ENCODE measurements at regions not wholly inside any gene's neighbourhood (a gene's known extent, or its start where the extent isn't known, plus 50 kb on each side); places are given as distances from the start of the nearest gene placed in this dataset.

- TF ChIP-seq POLR2A (IDR thresholded peaks at IDR 0.05; ENCODE audit: low read depth) (no peak), CTCF (IDR thresholded peaks at IDR 0.05) (no peak), POLR2AphosphoS5 (IDR thresholded peaks at IDR 0.05) (no peak), EP300 (IDR thresholded peaks at IDR 0.05) (no peak)
- peak overlapping the region; percentile 71 to 82 (median 79) for H3K27ac ChIP-seq (replicated peaks in 1 of 4)
- no peak for DNase-seq (ENCODE audit: extremely low spot score)
- WGBS: 35% methylated on average over 6 of the region's 6 CpGs
- no peaks in the 10 kb centered on the region for H3K36me3 ChIP-seq
- no peaks in the 10 kb centered on the region for H3K9me3 ChIP-seq
- H3K4me1 ChIP-seq: peaks cover 15 to 42% (median 38%) of the 10 kb centered on the region in 4 donors
- intact Hi-C loops (cut with DNase I): no loop called here
- H3K27me3 ChIP-seq: no peaks in the 10 kb centered on the region
- H3K4me3 ChIP-seq: peak overlapping the region; percentile 60 to 79 (median 62)
Observed at GRCh38 chr16:79769928-79770243, 169.3 kb upstream of the MAF start.

GRCh38 chr16:79769270-79769927 is 168.9 kb upstream of the MAF start:
- Histone ChIP-seq H3K4me3 (peak overlapping the region in 1 of 4 donors; percentile 79), H3K27me3 (no peaks in the 10 kb centered on the region), H3K9me3 (no peaks in the 10 kb centered on the region), H3K4me1 (peaks cover 15 to 42% (median 38%) of the 10 kb centered on the region in 4 donors), H3K36me3 (no peaks in the 10 kb centered on the region), H3K27ac (replicated peaks in 1 of 4) (peak overlapping the region; percentile 71 to 82 (median 79))
- DNase-seq (ENCODE audit: extremely low spot score): no peak
- intact Hi-C loops (cut with DNase I): no loop called here
- TF ChIP-seq EP300 (IDR thresholded peaks at IDR 0.05) (no peak), POLR2A (IDR thresholded peaks at IDR 0.05; ENCODE audit: low read depth) (no peak), CTCF (IDR thresholded peaks at IDR 0.05) (no peak), POLR2AphosphoS5 (IDR thresholded peaks at IDR 0.05) (no peak)
- 78% methylated on average over 4 of the region's 4 CpGs for WGBS

DNA sequence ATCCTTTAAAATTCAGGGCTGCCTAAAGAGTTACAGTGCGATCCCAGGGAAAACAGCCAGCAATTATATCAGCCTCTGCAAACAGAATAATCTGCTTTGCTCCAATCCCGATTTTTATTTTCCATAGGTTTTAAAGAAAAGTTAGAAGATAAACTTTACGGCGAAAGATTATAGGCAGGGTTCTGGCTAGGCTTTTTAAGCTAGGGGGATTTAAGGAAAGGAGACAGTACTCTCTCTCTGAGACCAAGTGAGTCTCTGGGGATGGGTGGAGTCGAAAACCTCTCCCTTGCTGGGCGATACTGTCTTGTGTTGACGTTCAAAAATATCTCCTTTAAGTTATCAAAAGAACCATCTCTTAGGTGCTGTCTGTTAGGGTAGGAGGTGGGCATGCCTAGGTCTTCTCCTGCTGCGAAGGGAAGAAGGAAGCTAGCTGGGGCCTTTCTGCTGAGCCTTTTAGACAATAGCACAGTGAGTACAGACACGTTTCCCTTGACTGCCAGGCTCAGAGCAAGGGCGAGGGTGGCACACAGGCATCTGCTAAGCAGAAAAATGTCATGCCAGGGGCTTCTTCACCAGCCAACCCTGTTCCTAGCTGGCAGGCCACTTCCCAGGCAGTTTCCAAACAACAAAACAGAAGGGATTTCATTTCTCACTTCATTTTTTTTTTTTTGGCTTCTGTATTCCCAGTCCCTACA is 167.9 kb upstream of the MAF start:
- Histone ChIP-seq H3K4me1 (peaks cover 15 to 42% (median 38%) of the 10 kb centered on the region in 4 donors), H3K4me3 (peak overlapping the region; percentile 36 to 54 (median 49)), H3K9me3 (no peaks in the 10 kb centered on the region), H3K36me3 (no peaks in the 10 kb centered on the region), H3K27me3 (no peaks in the 10 kb centered on the region), H3K27ac (replicated peaks in 1 of 4) (peak overlapping the region; percentile 71 to 82 (median 79))
- intact Hi-C loops (cut with DNase I): no loop called here
- DNase-seq (ENCODE audit: extremely low spot score): no peak
- 26% methylated on average over 10 of the region's 10 CpGs for WGBS
- no peak for TF ChIP-seq EP300 (IDR thresholded peaks at IDR 0.05)
- TF ChIP-seq POLR2AphosphoS5 (IDR thresholded peaks at IDR 0.05): no peak
- no peak for TF ChIP-seq CTCF (IDR thresholded peaks at IDR 0.05)
- TF ChIP-seq POLR2A (IDR thresholded peaks at IDR 0.05; ENCODE audit: low read depth): no peak

- no peaks in the 10 kb centered on the region for H3K36me3 ChIP-seq
- no peak for TF ChIP-seq POLR2AphosphoS5 (IDR thresholded peaks at IDR 0.05)
- peak in 2 of 3 experiments; percentile 7 to 33 for TF ChIP-seq CTCF (IDR thresholded peaks at IDR 0.05)
- TF ChIP-seq EP300 (IDR thresholded peaks at IDR 0.05): no peak
- peak overlapping the region; percentile 71 to 82 (median 79) for H3K27ac ChIP-seq (replicated peaks in 1 of 4)
- intact Hi-C loops (cut with DNase I): no loop called here
- peaks cover 15 to 42% (median 38%) of the 10 kb centered on the region in 4 donors for H3K4me1 ChIP-seq
- H3K9me3 ChIP-seq: no peaks in the 10 kb centered on the region
- DNase-seq (ENCODE audit: extremely low spot score): no peak
- no peaks in the 10 kb centered on the region for H3K27me3 ChIP-seq
- 39% methylated on average over 7 of the region's 7 CpGs for WGBS
- H3K4me3 ChIP-seq: peak overlapping the region; percentile 36 to 54 (median 49)
Observed at GRCh38 chr16:79767421-79768275, 167.1 kb upstream of the MAF start.

Measured in esophagus muscularis mucosa (tissue), 4 donors.